A549 (cell line): ENCODE measurements at regions not wholly inside any gene's neighbourhood (a gene's known extent, or its start where the extent isn't known, plus 50 kb on each side); places are given as distances from the start of the nearest gene placed in this dataset.

Experiments used
- ATAC-seq, 2 experiments: fragments of 200-7000 bp in 1 of 2; fragments of >200 bp in 1 of 2; cut with Nextera tagmentation in 1 of 2; cut with Tn5 transposase in 1 of 2; 3 replicates each; pipeline versions ENCODE4 v1.8.0 to v1.9.1; 2018 to 2020; ENCODE audit warnings: mild to moderate bottlenecking in 1 of 2, moderate library complexity in 1 of 2
- CTCF ChIA-PET: fragments of 300-600 bp; sonication (Branson Sonifier 250); formaldehyde crosslinking; extraction: SDS; loops from one replicate; lab custom pipeline; 2021; ENCODE audit warnings: antibody characterized with exemption, inconsistent platforms; lab: Yijun Ruan, JAX
- POLR2A ChIA-PET: fragments of 350-600 bp; formaldehyde crosslinking; extraction: SDS; loops from one replicate; lab custom pipeline; 2021; ENCODE audit warnings: antibody characterized with exemption, inconsistent platforms; lab: Yijun Ruan, JAX
- DNase-seq, 2 experiments: peaks; one replicate each; pipeline versions ENCODE4 v3.0.0 to v3.0.0-alpha.2; 2011 to 2016; ENCODE audit warnings: low read depth in 1 of 2, low spot score in 1 of 2
- FAIRE-seq: peaks from 2 replicates; lab custom pipeline; 2011; peaks lifted over from hg19 to GRCh38; lab: Jason Lieb, UNC
- H3K27ac ChIP-seq, 2 experiments: fragments of >200 bp; sonication (Bioruptor Twin); formaldehyde crosslinking; 3 replicates each; pipeline ENCODE4 v1.5.1; 2016 to 2017
- H3K4me1 ChIP-seq: fragments of >200 bp; sonication (Bioruptor Twin); formaldehyde crosslinking; 3 replicates; pipeline ENCODE4 v1.6.1; 2016
- H3K4me2 ChIP-seq: fragments of >200 bp; sonication (Bioruptor Twin); formaldehyde crosslinking; 3 replicates; pipeline ENCODE4 v1.6.1; 2016
- H3K4me3 ChIP-seq: fragments of >200 bp; sonication (Bioruptor Twin); formaldehyde crosslinking; 3 replicates; pipeline ENCODE4 v1.5.1; 2016
- H3K9me3 ChIP-seq: fragments of >200 bp; sonication (Bioruptor Twin); formaldehyde crosslinking; 3 replicates; pipeline ENCODE4 v1.6.1; 2016
- BCL3 ChIP-seq: fragments of >200 bp; sonication (Bioruptor Twin); formaldehyde crosslinking; IDR thresholded peaks from 3 replicates; pipeline ENCODE4 v1.6.1; 2016
- BHLHE40 ChIP-seq: IDR thresholded peaks from 2 replicates; pipeline ENCODE4 v1.6.1; 2012; ENCODE audit warnings: low read depth, low read length, inconsistent platforms
- CBX8 ChIP-seq: fragments of 200-600 bp; sonication (generic); IDR thresholded peaks from 2 replicates; pipeline ENCODE4 v1.6.1; 2016
- CHD2 ChIP-seq: fragments of 150-350 bp; IDR thresholded peaks from 2 replicates; pipeline ENCODE4 v1.6.1; 2014; ENCODE audit warnings: low read length; ENCODE audit not compliant: partially characterized antibody
- CHD4 ChIP-seq: fragments of 200-600 bp; sonication (generic); IDR thresholded peaks from 2 replicates; pipeline ENCODE4 v1.6.1; 2016; ENCODE audit warnings: antibody characterized with exemption, mild to moderate bottlenecking, borderline replicate concordance
- E2F6 ChIP-seq: IDR thresholded peaks from 2 replicates; pipeline ENCODE4 v1.6.1; 2012; ENCODE audit warnings: low read depth, borderline replicate concordance
- EHF ChIP-seq: fragments of 250-450 bp; sonication (Bioruptor Pico); IDR thresholded peaks from 2 replicates; pipeline ENCODE4 v1.5.0; 2020; ENCODE audit warnings: mild to moderate bottlenecking
- EP300 ChIP-seq, 2 experiments: fragments of >200 bp; sonication (Bioruptor Twin); formaldehyde crosslinking; IDR thresholded peaks; 2 replicates in 1 of 2; 3 replicates in 1 of 2; pipeline ENCODE4 v1.6.1; 2016 to 2017
- FOSB ChIP-seq: fragments of 250-450 bp; sonication (Bioruptor Pico); IDR thresholded peaks from 2 replicates; pipeline ENCODE4 v1.5.0; 2020; ENCODE audit warnings: mild to moderate bottlenecking, moderate library complexity
- GATA3 ChIP-seq: IDR thresholded peaks from 2 replicates; pipeline ENCODE4 v1.6.1; 2012; ENCODE audit warnings: borderline replicate concordance
- HDAC2 ChIP-seq: fragments of 200-600 bp; sonication (generic); IDR thresholded peaks from 2 replicates; pipeline ENCODE4 v1.6.1; 2016
- HEYL ChIP-seq: fragments of 250-450 bp; sonication (Bioruptor Pico); IDR thresholded peaks from 2 replicates; pipeline ENCODE4 v1.8.0; 2021; ENCODE audit warnings: mild to moderate bottlenecking, moderate library complexity
- HOXB5 ChIP-seq: fragments of 250-450 bp; sonication (Bioruptor Pico); IDR thresholded peaks from 2 replicates; pipeline ENCODE4 v1.5.0; 2020; ENCODE audit warnings: mild to moderate bottlenecking, moderate library complexity
- JUN ChIP-seq, 2 experiments: fragments of >200 bp; sonication (Bioruptor Twin); formaldehyde crosslinking; IDR thresholded peaks; 2 replicates in 1 of 2; 3 replicates in 1 of 2; pipeline ENCODE4 v1.6.1; 2016 to 2017
- KDM1A ChIP-seq: fragments of 200-600 bp; sonication (generic); IDR thresholded peaks from 2 replicates; pipeline ENCODE4 v1.6.1; 2016; ENCODE audit warnings: low read depth, mild to moderate bottlenecking
- KDM5A ChIP-seq: fragments of 200-600 bp; sonication (generic); IDR thresholded peaks from 2 replicates; pipeline ENCODE4 v1.6.1; 2016; ENCODE audit warnings: antibody characterized with exemption, mild to moderate bottlenecking
- MAFK ChIP-seq: fragments of 450-650 bp; IDR thresholded peaks from 2 replicates; pipeline ENCODE4 v1.6.1; 2014; ENCODE audit not compliant: partially characterized antibody
- MAX ChIP-seq: IDR thresholded peaks from 2 replicates; pipeline ENCODE4 v1.6.1; 2012
- MAZ ChIP-seq: fragments of 150-350 bp; IDR thresholded peaks from 2 replicates; pipeline ENCODE4 v1.6.1; 2014; ENCODE audit warnings: antibody characterized with exemption, low read depth, low read length, borderline replicate concordance
- NFE2L2 ChIP-seq: fragments of 150-350 bp; conservative IDR thresholded peaks from 2 replicates; pipeline ENCODE4 v1.6.1; 2014; ENCODE audit warnings: low read length
- NPAS2 ChIP-seq: fragments of 250-450 bp; sonication (Bioruptor Pico); IDR thresholded peaks from 2 replicates; pipeline ENCODE4 v1.8.0; 2022; ENCODE audit warnings: mild to moderate bottlenecking, moderate library complexity, borderline replicate concordance
- NR3C1 ChIP-seq: fragments of >200 bp; sonication (Bioruptor Twin); formaldehyde crosslinking; IDR thresholded peaks from 3 replicates; pipeline ENCODE4 v1.6.1; 2017
- PBX3 ChIP-seq: IDR thresholded peaks from 2 replicates; pipeline ENCODE4 v1.6.1; 2012
- RAD21 ChIP-seq, 2 experiments: fragments of >200 bp in 1 of 2; sonication (Bioruptor Twin) in 1 of 2; formaldehyde crosslinking in 1 of 2; IDR thresholded peaks in 1 of 2; conservative IDR thresholded peaks in 1 of 2; 2 replicates in 1 of 2; 3 replicates in 1 of 2; pipeline ENCODE4 v1.6.1; 2012 to 2018; ENCODE audit warnings: inconsistent platforms in 1 of 2
- RCOR1 ChIP-seq: fragments of 150-350 bp; IDR thresholded peaks from 2 replicates; pipeline ENCODE4 v1.6.1; 2014; ENCODE audit warnings: antibody characterized with exemption, low read length, low read depth
- RNF2 ChIP-seq: fragments of 200-600 bp; sonication (generic); IDR thresholded peaks from 2 replicates; pipeline ENCODE4 v1.6.1; 2016; ENCODE audit warnings: low read depth, mild to moderate bottlenecking, antibody characterized with exemption, moderate library complexity, borderline replicate concordance
- SMC3 ChIP-seq: fragments of >200 bp; sonication (Bioruptor Twin); formaldehyde crosslinking; IDR thresholded peaks from 3 replicates; pipeline ENCODE4 v1.6.1; 2018; ENCODE audit warnings: inconsistent platforms
- ZC3H11A ChIP-seq: fragments of 450-650 bp; IDR thresholded peaks from 2 replicates; pipeline ENCODE4 v1.6.1; 2014; ENCODE audit warnings: antibody characterized with exemption, mild to moderate bottlenecking
- WGBS: methylation state at CpG from one replicate; pipeline ENCODE4 v1.1.6; 2017; ENCODE audit errors: missing lambda C conversion rate; 5-methylcytosine and 5-hydroxymethylcytosine counted together

GRCh38 chr7:15104411-15105092, 202.0 kb upstream of the DGKB start:
- H3K4me3 ChIP-seq = no peak overlapping the region
- ATAC-seq (no peak), FAIRE-seq (no peak), DNase-seq (no peak)
- POLR2A ChIA-PET = no interaction called here
- H3K4me1 ChIP-seq = no peaks in the 10 kb centered on the region
- H3K27ac ChIP-seq = no peak overlapping the region
- CTCF ChIA-PET = no interaction called here
- no peak for TF ChIP-seq CHD4
- TF ChIP-seq FOSB (CRISPR knock-in tag) = no peak
- no peak for TF ChIP-seq ZC3H11A
- no peak for TF ChIP-seq SMC3
- TF ChIP-seq NFE2L2 = no peak
- no peak for TF ChIP-seq CBX8
- TF ChIP-seq MAZ = no peak
- no peak for TF ChIP-seq MAX
- TF ChIP-seq NR3C1 = no peak
- TF ChIP-seq EP300 (IDR thresholded peaks at IDR 0.05) = no peak
- no peak for TF ChIP-seq RAD21 (conservative IDR thresholded peaks at IDR 0.05 in 1 of 2, IDR thresholded peaks at IDR 0.05 in 1 of 2)
- TF ChIP-seq BHLHE40 = no peak
- no peak for TF ChIP-seq MAFK
- TF ChIP-seq RNF2 = no peak
- TF ChIP-seq BCL3 = no peak
- TF ChIP-seq KDM5A = no peak
- TF ChIP-seq JUN (IDR thresholded peaks at IDR 0.05) = no peak
- TF ChIP-seq HDAC2 = no peak
- no peak for TF ChIP-seq HOXB5
- H3K9me3 ChIP-seq = no peaks in the 10 kb centered on the region
- H3K4me2 ChIP-seq = no peak overlapping the region
- WGBS = 3% methylated on average over 1 of the region's 1 CpG

GRCh38 chr7:15099074-15099473, 196.5 kb upstream of the DGKB start:
- ChIA-PET POLR2A (no interaction called here), CTCF (no interaction called here)
- H3K9me3 ChIP-seq = no peaks in the 10 kb centered on the region
- no peak overlapping the region for H3K27ac ChIP-seq
- TF ChIP-seq EP300 (IDR thresholded peaks at IDR 0.05) (no peak), CBX8 (no peak), CHD4 (no peak), RCOR1 (no peak), NPAS2 (CRISPR knock-in tag) (no peak), JUN (IDR thresholded peaks at IDR 0.05) (no peak), NFE2L2 (no peak), FOSB (CRISPR knock-in tag) (no peak), CHD2 (no peak), E2F6 (no peak), HEYL (CRISPR knock-in tag) (no peak), KDM1A (no peak), GATA3 (no peak), EHF (CRISPR knock-in tag) (no peak), PBX3 (no peak)
- TF ChIP-seq, all 56 proteins: peak for 0
- DNase-seq (no peak), ATAC-seq (no peak), FAIRE-seq (no peak)
- no peaks in the 10 kb centered on the region for H3K4me1 ChIP-seq
- H3K4me2 ChIP-seq = no peak overlapping the region
- no peak overlapping the region for H3K4me3 ChIP-seq
